ENCODE measurements at regions not wholly inside any gene's neighbourhood (a gene's known extent, or its start where the extent isn't known, plus 50 kb on each side); places are given as distances from the start of the nearest gene placed in this dataset.

DNA sequence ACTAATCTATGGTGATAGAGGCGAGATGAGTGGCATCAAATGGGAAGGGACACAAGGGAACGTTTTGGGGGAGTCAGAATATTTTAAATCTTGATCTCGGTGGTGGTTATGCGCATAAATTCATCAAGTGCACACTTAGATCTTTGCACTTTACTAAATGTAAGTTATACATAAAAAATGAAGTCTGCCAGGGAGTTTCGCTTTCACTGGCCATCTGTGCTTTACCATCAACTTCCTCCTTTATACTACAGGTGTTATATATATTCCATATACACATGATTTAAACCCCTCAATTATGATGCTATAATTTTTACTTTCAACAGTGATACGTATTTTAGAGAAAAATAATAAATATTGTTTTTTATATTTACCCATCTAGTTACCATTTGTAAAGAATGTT, 97.6 kb upstream of the AKIRIN2 start:
- TF ChIP-seq, protein P1, sequence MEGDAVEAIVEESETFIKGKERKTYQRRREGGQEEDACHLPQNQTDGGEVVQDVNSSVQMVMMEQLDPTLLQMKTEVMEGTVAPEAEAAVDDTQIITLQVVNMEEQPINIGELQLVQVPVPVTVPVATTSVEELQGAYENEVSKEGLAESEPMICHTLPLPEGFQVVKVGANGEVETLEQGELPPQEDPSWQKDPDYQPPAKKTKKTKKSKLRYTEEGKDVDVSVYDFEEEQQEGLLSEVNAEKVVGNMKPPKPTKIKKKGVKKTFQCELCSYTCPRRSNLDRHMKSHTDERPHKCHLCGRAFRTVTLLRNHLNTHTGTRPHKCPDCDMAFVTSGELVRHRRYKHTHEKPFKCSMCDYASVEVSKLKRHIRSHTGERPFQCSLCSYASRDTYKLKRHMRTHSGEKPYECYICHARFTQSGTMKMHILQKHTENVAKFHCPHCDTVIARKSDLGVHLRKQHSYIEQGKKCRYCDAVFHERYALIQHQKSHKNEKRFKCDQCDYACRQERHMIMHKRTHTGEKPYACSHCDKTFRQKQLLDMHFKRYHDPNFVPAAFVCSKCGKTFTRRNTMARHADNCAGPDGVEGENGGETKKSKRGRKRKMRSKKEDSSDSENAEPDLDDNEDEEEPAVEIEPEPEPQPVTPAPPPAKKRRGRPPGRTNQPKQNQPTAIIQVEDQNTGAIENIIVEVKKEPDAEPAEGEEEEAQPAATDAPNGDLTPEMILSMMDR (optimal IDR thresholded peaks at IDR 0.05 in 1 of 3, IDR thresholded peaks at IDR 0.05 in 1 of 3, conservative IDR thresholded peaks at IDR 0.05 in 1 of 3; ENCODE audit: extremely low read depth in 1 of 3, insufficient read depth in 2 of 3, low read length in 3 of 3): no peak
- no peak for TF ChIP-seq EZH2 (IDR thresholded peaks at IDR 0.05; ENCODE audit: low read length)
